Astrocyte (in vitro differentiated cells and primary cell): ENCODE measurements at regions not wholly inside any gene's neighbourhood (a gene's known extent, or its start where the extent isn't known, plus 50 kb on each side); places are given as distances from the start of the nearest gene placed in this dataset.

Experiments used
- DNase-seq: peaks from one replicate; pipeline ENCODE4 v3.0.0-alpha.2; 2010; ENCODE audit warnings: low read depth
- FAIRE-seq: peaks from 2 replicates; lab custom pipeline; 2011; peaks lifted over from hg19 to GRCh38; lab: Jason Lieb, UNC
- H2AFZ ChIP-seq: 2 replicates; pipeline ENCODE4 v1.6.0; 2012; ENCODE audit warnings: low read depth, low read length, inconsistent platforms
- H3K27ac ChIP-seq: 2 replicates; pipeline ENCODE4 v1.5.1; 2011; ENCODE audit warnings: low read depth, low read length, inconsistent platforms
- H3K27me3 ChIP-seq: 2 replicates; pipeline ENCODE4 v1.6.0; 2011; ENCODE audit warnings: low read length, inconsistent platforms; ENCODE audit not compliant: insufficient read depth
- H3K36me3 ChIP-seq: 2 replicates; pipeline ENCODE4 v1.5.1; 2011; ENCODE audit warnings: low read length, inconsistent platforms; ENCODE audit not compliant: insufficient read depth
- H3K4me1 ChIP-seq: 2 replicates; pipeline ENCODE4 v1.5.1; 2011; ENCODE audit warnings: low read length, inconsistent platforms; ENCODE audit not compliant: insufficient read depth
- H3K4me2 ChIP-seq: 2 replicates; pipeline ENCODE4 v1.6.0; 2012; ENCODE audit warnings: low read length, inconsistent platforms
- H3K4me3 ChIP-seq: 2 replicates; pipeline ENCODE4 v1.5.1; 2011; ENCODE audit warnings: low read depth, mild to moderate bottlenecking, low read length, inconsistent platforms; ENCODE audit not compliant: insufficient read depth
- H3K79me2 ChIP-seq: 2 replicates; pipeline ENCODE4 v1.6.0; 2012; ENCODE audit warnings: mild to moderate bottlenecking, low read length, inconsistent platforms; ENCODE audit not compliant: insufficient read depth
- H3K9ac ChIP-seq: 2 replicates; pipeline ENCODE4 v1.6.0; 2012; ENCODE audit warnings: mild to moderate bottlenecking, low read length, inconsistent platforms
- H3K9me3 ChIP-seq: 2 replicates; pipeline ENCODE4 v1.5.1; 2012; ENCODE audit warnings: low read depth, mild to moderate bottlenecking, low read length, inconsistent platforms; ENCODE audit not compliant: insufficient read depth
- H4K20me1 ChIP-seq: 2 replicates; pipeline ENCODE4 v1.6.0; 2012; ENCODE audit warnings: low read length, inconsistent platforms; ENCODE audit not compliant: insufficient read depth
- H3K27ac Mint-ChIP-seq: one replicate; pipeline ENCODE4 v1.8.0; 2021; ENCODE audit warnings: mild to moderate bottlenecking, mixed read lengths; ENCODE audit not compliant: unreplicated experiment
- H3K27me3 Mint-ChIP-seq: one replicate; pipeline ENCODE4 v1.8.0; 2021; ENCODE audit warnings: low read depth, mixed read lengths; ENCODE audit not compliant: unreplicated experiment
- H3K36me3 Mint-ChIP-seq: one replicate; pipeline ENCODE4 v1.8.0; 2021; ENCODE audit warnings: low read depth, mixed read lengths; ENCODE audit not compliant: unreplicated experiment
- H3K4me1 Mint-ChIP-seq: one replicate; pipeline ENCODE4 v1.8.0; 2021; ENCODE audit warnings: low read depth, mixed read lengths; ENCODE audit not compliant: unreplicated experiment
- H3K4me3 Mint-ChIP-seq: one replicate; pipeline ENCODE4 v1.8.0; 2021; ENCODE audit warnings: mild to moderate bottlenecking, moderate library complexity, mixed read lengths; ENCODE audit not compliant: unreplicated experiment
- H3K9me3 Mint-ChIP-seq: one replicate; pipeline ENCODE4 v1.8.0; 2021; ENCODE audit warnings: mild to moderate bottlenecking, mixed read lengths; ENCODE audit not compliant: unreplicated experiment
- CTCF ChIP-seq: IDR thresholded peaks from 2 replicates; pipeline ENCODE4 v1.5.1; 2011; ENCODE audit warnings: low read depth, mild to moderate bottlenecking, inconsistent platforms, low read length, moderate library complexity; ENCODE audit not compliant: insufficient read depth
- EZH2 ChIP-seq: IDR thresholded peaks from 2 replicates; pipeline ENCODE4 v1.6.1; 2012; ENCODE audit warnings: mild to moderate bottlenecking, low read length, inconsistent platforms; ENCODE audit not compliant: insufficient read depth

- Histone ChIP-seq H2AFZ (no peak overlapping the region), H3K4me2 (no peak overlapping the region), H3K9ac (no peak overlapping the region), H3K4me3 (no peak overlapping the region), H3K27ac (no peak overlapping the region), H3K36me3 (no peaks in the 10 kb centered on the region), H3K4me1 (peaks cover 3% of the 10 kb centered on the region), H3K27me3 (no peaks in the 10 kb centered on the region), H3K9me3 (no peaks in the 10 kb centered on the region), H3K79me2 (no peaks in the 10 kb centered on the region), H4K20me1 (no peaks in the 10 kb centered on the region)
- H3K36me3 Mint-ChIP-seq, result peaks cover 4% of the 10 kb centered on the region
- no peak overlapping the region for H3K27ac Mint-ChIP-seq
- DNase-seq, result no peak
- no peaks in the 10 kb centered on the region for H3K27me3 Mint-ChIP-seq
- no peaks in the 10 kb centered on the region for H3K4me1 Mint-ChIP-seq
- H3K4me3 Mint-ChIP-seq, result no peak overlapping the region
- H3K9me3 Mint-ChIP-seq, result peaks cover 23% of the 10 kb centered on the region
- TF ChIP-seq CTCF, result no peak
- TF ChIP-seq EZH2, result no peak
- FAIRE-seq, result no peak
Measured at GRCh38 chr2:150312271-150312670, 175.2 kb downstream of the RND3 start.

- H3K4me1 Mint-ChIP-seq, result no peaks in the 10 kb centered on the region
- Histone ChIP-seq H3K4me2 (no peak overlapping the region), H3K79me2 (no peaks in the 10 kb centered on the region), H3K9me3 (peaks cover 2% of the 10 kb centered on the region), H3K27me3 (no peaks in the 10 kb centered on the region), H3K4me3 (no peak overlapping the region), H4K20me1 (no peaks in the 10 kb centered on the region), H3K27ac (no peak overlapping the region), H2AFZ (no peak overlapping the region), H3K36me3 (no peaks in the 10 kb centered on the region), H3K4me1 (peaks cover 3% of the 10 kb centered on the region), H3K9ac (no peak overlapping the region)
- no peaks in the 10 kb centered on the region for H3K27me3 Mint-ChIP-seq
- H3K9me3 Mint-ChIP-seq, result peaks cover 15% of the 10 kb centered on the region
- no peak overlapping the region for H3K4me3 Mint-ChIP-seq
- FAIRE-seq (no peak), DNase-seq (peak; percentile 4)
- no peak overlapping the region for H3K27ac Mint-ChIP-seq
- TF ChIP-seq EZH2 (no peak), CTCF (no peak)
- H3K36me3 Mint-ChIP-seq, result no peaks in the 10 kb centered on the region
Measured at GRCh38 chr2:150309311-150310080, 178.0 kb downstream of the RND3 start.

GRCh38 chr2:150307258-150307657 lies 180.2 kb downstream of the RND3 start:
- Histone ChIP-seq H3K79me2 (no peaks in the 10 kb centered on the region), H3K27me3 (no peaks in the 10 kb centered on the region), H3K36me3 (no peaks in the 10 kb centered on the region), H3K9ac (no peak overlapping the region), H3K4me1 (peaks cover 3% of the 10 kb centered on the region), H4K20me1 (no peaks in the 10 kb centered on the region), H2AFZ (no peak overlapping the region), H3K9me3 (peaks cover 8% of the 10 kb centered on the region), H3K4me2 (no peak overlapping the region), H3K4me3 (no peak overlapping the region), H3K27ac (no peak overlapping the region)
- TF ChIP-seq CTCF, result no peak
- DNase-seq (no peak), FAIRE-seq (no peak)
- H3K4me3 Mint-ChIP-seq, result no peak overlapping the region
- H3K27me3 Mint-ChIP-seq, result no peaks in the 10 kb centered on the region
- H3K4me1 Mint-ChIP-seq, result no peaks in the 10 kb centered on the region
- H3K27ac Mint-ChIP-seq, result no peak overlapping the region
- peaks cover 12% of the 10 kb centered on the region for H3K9me3 Mint-ChIP-seq
- no peaks in the 10 kb centered on the region for H3K36me3 Mint-ChIP-seq
